ENCODE measurements at regions not wholly inside any gene's neighbourhood (a gene's known extent, or its start where the extent isn't known, plus 50 kb on each side); places are given as distances from the start of the nearest gene placed in this dataset.

- peaks cover 4% of the 10 kb centered on the region; the same call in 1 of the 2 replicates for H3K36me3 ChIP-seq (ENCODE audit: control insufficient read depth, insufficient read depth, low read length)
- no peak overlapping the region for H3K4me3 ChIP-seq (ENCODE audit: low read depth in 2 of 2, low read length in 2 of 2)
- CTCF ChIA-PET, result no interaction called here
- H3K9me3 ChIP-seq (ENCODE audit: control insufficient read depth, insufficient read depth, low read depth, low read length), result peaks cover 45% of the 10 kb centered on the region; the same call in 1 of the 2 replicates
- no peak for ATAC-seq
- in situ Hi-C loops (cut with HindIII; ENCODE audit: low pct_unique_long_range_greater_than_20kb, low sequenced_read_pairs) (no loop called here), intact Hi-C loops (cut with micrococcal nuclease; ENCODE audit: unreplicated experiment) (no loop called here)
- H3K27me3 ChIP-seq (ENCODE audit: control insufficient read depth, insufficient read depth, low read length), result no peaks in the 10 kb centered on the region
- H3K27ac ChIP-seq (ENCODE audit: low read length), result peak overlapping the region; percentile 100
- no peak for DNase-seq (ENCODE audit: low read depth, low spot score)
- TF ChIP-seq CTCF (IDR thresholded peaks at IDR 0.05), result no peak
- TF ChIP-seq TCF7L2 (IDR thresholded peaks at IDR 0.05; ENCODE audit: low read depth, low read length), result no peak
- TF ChIP-seq POLR2AphosphoS5 (IDR thresholded peaks at IDR 0.05; ENCODE audit: low read depth, low read length), result no peak
- BruUV-seq (replicated peaks), result no TSS peak
- POLR2A ChIA-PET, result no interaction called here
- H3K4me1 ChIP-seq (ENCODE audit: control insufficient read depth, insufficient read depth, low read length), result peaks cover 13% of the 10 kb centered on the region; the same call in 1 of the 2 replicates
Measured at GRCh38 chr5:92566113-92566786, 1014.8 kb downstream of the NR2F1-AS1 start.

DNA sequence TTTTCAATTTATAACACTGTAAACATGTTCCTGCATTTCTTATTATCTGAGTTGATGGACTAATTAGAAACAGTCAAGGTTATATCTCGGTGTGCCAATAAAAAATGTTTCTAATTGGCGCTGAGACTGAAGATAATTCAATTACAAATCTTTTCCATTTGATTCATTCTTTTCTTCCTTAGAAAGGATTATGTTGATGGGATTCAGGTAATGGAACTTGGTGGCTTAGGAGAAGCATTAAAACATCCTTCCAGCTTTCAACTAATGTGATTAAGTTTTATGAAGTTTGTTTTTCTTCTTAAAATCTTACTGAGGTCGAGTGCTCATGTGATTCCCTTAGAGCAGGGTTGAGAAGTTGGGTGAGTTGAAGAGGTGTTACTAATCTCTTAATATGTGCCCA lies 1015.3 kb downstream of the NR2F1-AS1 start:
- ChIA-PET CTCF (no interaction called here), POLR2A (no interaction called here)
- in situ Hi-C loops (cut with HindIII; ENCODE audit: low pct_unique_long_range_greater_than_20kb, low sequenced_read_pairs) (no loop called here), intact Hi-C loops (cut with micrococcal nuclease; ENCODE audit: unreplicated experiment) (no loop called here)
- peaks cover 19% of the 10 kb centered on the region for H3K4me1 ChIP-seq (ENCODE audit: control insufficient read depth, insufficient read depth, low read length)
- no peak overlapping the region for H3K4me3 ChIP-seq (ENCODE audit: low read depth in 2 of 2, low read length in 2 of 2)
- no peak for ATAC-seq
- no peaks in the 10 kb centered on the region for H3K27me3 ChIP-seq (ENCODE audit: control insufficient read depth, insufficient read depth, low read length)
- H3K27ac ChIP-seq (ENCODE audit: low read length), result peak overlapping the region; percentile 100
- TF ChIP-seq SIN3A (IDR thresholded peaks at IDR 0.05; ENCODE audit: borderline replicate concordance, insufficient read depth, low read depth, low read length) (no peak), TCF7L2 (IDR thresholded peaks at IDR 0.05; ENCODE audit: low read depth, low read length) (no peak), POLR2AphosphoS5 (IDR thresholded peaks at IDR 0.05; ENCODE audit: low read depth, low read length) (no peak), CTCF (IDR thresholded peaks at IDR 0.05) (no peak)
- TF ChIP-seq, protein P1, sequence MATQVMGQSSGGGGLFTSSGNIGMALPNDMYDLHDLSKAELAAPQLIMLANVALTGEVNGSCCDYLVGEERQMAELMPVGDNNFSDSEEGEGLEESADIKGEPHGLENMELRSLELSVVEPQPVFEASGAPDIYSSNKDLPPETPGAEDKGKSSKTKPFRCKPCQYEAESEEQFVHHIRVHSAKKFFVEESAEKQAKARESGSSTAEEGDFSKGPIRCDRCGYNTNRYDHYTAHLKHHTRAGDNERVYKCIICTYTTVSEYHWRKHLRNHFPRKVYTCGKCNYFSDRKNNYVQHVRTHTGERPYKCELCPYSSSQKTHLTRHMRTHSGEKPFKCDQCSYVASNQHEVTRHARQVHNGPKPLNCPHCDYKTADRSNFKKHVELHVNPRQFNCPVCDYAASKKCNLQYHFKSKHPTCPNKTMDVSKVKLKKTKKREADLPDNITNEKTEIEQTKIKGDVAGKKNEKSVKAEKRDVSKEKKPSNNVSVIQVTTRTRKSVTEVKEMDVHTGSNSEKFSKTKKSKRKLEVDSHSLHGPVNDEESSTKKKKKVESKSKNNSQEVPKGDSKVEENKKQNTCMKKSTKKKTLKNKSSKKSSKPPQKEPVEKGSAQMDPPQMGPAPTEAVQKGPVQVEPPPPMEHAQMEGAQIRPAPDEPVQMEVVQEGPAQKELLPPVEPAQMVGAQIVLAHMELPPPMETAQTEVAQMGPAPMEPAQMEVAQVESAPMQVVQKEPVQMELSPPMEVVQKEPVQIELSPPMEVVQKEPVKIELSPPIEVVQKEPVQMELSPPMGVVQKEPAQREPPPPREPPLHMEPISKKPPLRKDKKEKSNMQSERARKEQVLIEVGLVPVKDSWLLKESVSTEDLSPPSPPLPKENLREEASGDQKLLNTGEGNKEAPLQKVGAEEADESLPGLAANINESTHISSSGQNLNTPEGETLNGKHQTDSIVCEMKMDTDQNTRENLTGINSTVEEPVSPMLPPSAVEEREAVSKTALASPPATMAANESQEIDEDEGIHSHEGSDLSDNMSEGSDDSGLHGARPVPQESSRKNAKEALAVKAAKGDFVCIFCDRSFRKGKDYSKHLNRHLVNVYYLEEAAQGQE (IDR thresholded peaks at IDR 0.05; ENCODE audit: insufficient read depth in 1 of 2, low read depth in 2 of 2, low read length in 1 of 2), result no peak
- BruUV-seq (replicated peaks), result no TSS peak
- H3K36me3 ChIP-seq (ENCODE audit: control insufficient read depth, insufficient read depth, low read length), result peaks cover 4% of the 10 kb centered on the region; the same call in 1 of the 2 replicates
- no peak for DNase-seq (ENCODE audit: low read depth, low spot score)
- H3K9me3 ChIP-seq (ENCODE audit: control insufficient read depth, insufficient read depth, low read depth, low read length), result peaks cover 45% of the 10 kb centered on the region; the same call in 1 of the 2 replicates
